B cell (primary cell): ENCODE measurements at regions not wholly inside any gene's neighbourhood (a gene's known extent, or its start where the extent isn't known, plus 50 kb on each side); places are given as distances from the start of the nearest gene placed in this dataset.
A peak's percentile ranks its signal among the peaks of the same experiment; 100 is the strongest.

ENCODE experiments used
- ATAC-seq: fragments of 200-7000 bp; cut with Tn5 transposase; one replicate; pipeline ENCODE4 v1.10.0; 2021; ENCODE audit warnings: low read depth, mild to moderate bottlenecking, moderate number of reproducible peaks, moderate library complexity
- CTCF ChIA-PET: fragments of 350-600 bp; sonication (Branson Sonifier 250); formaldehyde crosslinking; loops from one replicate; lab custom pipeline; 2021; ENCODE audit warnings: antibody characterized with exemption, inconsistent platforms; lab: Charles Lee
- POLR2A ChIA-PET: fragments of 350-600 bp; sonication (Branson Sonifier 250); formaldehyde crosslinking; loops from one replicate; lab custom pipeline; 2021; ENCODE audit warnings: antibody characterized with exemption; lab: Charles Lee
- DNase-seq: peaks from one replicate; pipeline ENCODE4 v3.0.0; 2013
- H2AFZ ChIP-seq: 2 replicates; pipeline ENCODE4 v1.6.1; 2012; ENCODE audit warnings: mild to moderate bottlenecking, low read depth, low read length; ENCODE audit not compliant: insufficient read depth, poor library complexity, severe bottlenecking
- H3K27ac ChIP-seq, 2 donors: 1 replicate in 1 of 2; 2 replicates in 1 of 2; pipeline ENCODE4 v1.5.1; 2012 to 2013; ENCODE audit warnings: low read length in 2 of 2, mild to moderate bottlenecking in 2 of 2, moderate library complexity in 1 of 2
- H3K27me3 ChIP-seq, 4 experiments: fragments of 200-600 bp in 1 of 4; sonication (generic) in 1 of 4; replicated peaks in 1 of 4; 1 replicate in 2 of 4; 2 replicates in 2 of 4; pipeline versions ENCODE4 v1.6.1 to v1.7.0; 2013 to 2016; ENCODE audit warnings: low read length in 3 of 4, mild to moderate bottlenecking in 2 of 4, mixed read lengths in 1 of 4, moderate library complexity in 1 of 4; ENCODE audit not compliant: insufficient read depth in 4 of 4, control insufficient read depth in 3 of 4; ENCODE audit errors: control extremely low read depth in 1 of 4
- H3K36me3 ChIP-seq, 2 experiments: replicated peaks in 1 of 2; 1 replicate in 1 of 2; 2 replicates in 1 of 2; pipeline versions ENCODE4 v1.6.1 to v1.7.1; 2013; ENCODE audit warnings: low read length in 1 of 2; ENCODE audit not compliant: insufficient read depth in 2 of 2, control insufficient read depth in 1 of 2; ENCODE audit errors: control extremely low read depth in 1 of 2, extremely low read depth in 1 of 2
- H3K4me1 ChIP-seq, 2 donors: fragments of 200-600 bp in 1 of 2; sonication (generic) in 1 of 2; 1 replicate in 1 of 2; 2 replicates in 1 of 2; pipeline versions ENCODE4 v1.5.1 to v1.6.1; 2013 to 2017; ENCODE audit warnings: low read length in 2 of 2; ENCODE audit not compliant: control insufficient read depth in 2 of 2, insufficient read depth in 2 of 2
- H3K4me2 ChIP-seq: replicated peaks from 2 replicates; pipeline ENCODE3; 2012; ENCODE audit warnings: mild to moderate bottlenecking, low read depth, low read length; ENCODE audit not compliant: poor library complexity, severe bottlenecking
- H3K4me3 ChIP-seq, 5 experiments: fragments of 200-600 bp in 1 of 5; sonication (generic) in 1 of 5; 1 replicate in 3 of 5; 2 replicates in 2 of 5; pipeline versions ENCODE4 v1.5.1 to v1.7.0; 2011 to 2016; ENCODE audit warnings: low read length in 4 of 5, mild to moderate bottlenecking in 4 of 5, low read depth in 2 of 5, control low read depth in 1 of 5, moderate library complexity in 1 of 5; ENCODE audit not compliant: insufficient read depth in 1 of 5; ENCODE audit errors: control extremely low read depth in 1 of 5, extremely low read depth in 1 of 5
- H3K79me2 ChIP-seq: fragments of 200-600 bp; sonication (generic); one replicate; pipeline ENCODE4 v1.6.0; 2016; ENCODE audit warnings: low read length; ENCODE audit not compliant: control insufficient read depth, insufficient read depth
- H3K9ac ChIP-seq: fragments of 200-600 bp; sonication (generic); 2 replicates; pipeline ENCODE4 v1.6.1; 2017; ENCODE audit warnings: mild to moderate bottlenecking, low read length, moderate library complexity
- H3K9me3 ChIP-seq, 3 donors: one replicate each; pipeline versions ENCODE4 v1.6.1 to v1.7.1; 2013; ENCODE audit warnings: low read length in 2 of 3; ENCODE audit not compliant: control insufficient read depth in 2 of 3, insufficient read depth in 1 of 3; ENCODE audit errors: control extremely low read depth in 1 of 3
- H4K20me1 ChIP-seq: 2 replicates; pipeline ENCODE4 v1.6.0; 2012; ENCODE audit warnings: mild to moderate bottlenecking, low read length; ENCODE audit not compliant: insufficient read depth, control insufficient read depth, poor library complexity, severe bottlenecking
- H3K27ac Mint-ChIP-seq: one replicate; pipeline ENCODE4 v1.8.0; 2021; ENCODE audit warnings: mixed read lengths
- H3K27me3 Mint-ChIP-seq: one replicate; pipeline ENCODE4 v1.8.0; 2021; ENCODE audit warnings: mixed read lengths
- H3K4me1 Mint-ChIP-seq: one replicate; pipeline ENCODE4 v1.8.0; 2021; ENCODE audit warnings: mixed read lengths
- H3K4me3 Mint-ChIP-seq: one replicate; pipeline ENCODE4 v1.8.0; 2021; ENCODE audit warnings: mixed read lengths
- H3K9me3 Mint-ChIP-seq: one replicate; pipeline ENCODE4 v1.8.0; 2022; ENCODE audit warnings: mixed read lengths; ENCODE audit not compliant: insufficient read depth
- CTCF ChIP-seq: fragments of 200-600 bp; IDR thresholded peaks from one replicate; pipeline ENCODE4 v1.8.0; 2022; ENCODE audit warnings: antibody characterized with exemption, mild to moderate bottlenecking
- EZH2 ChIP-seq: IDR thresholded peaks from 2 replicates; pipeline ENCODE4 v1.6.1; 2012; ENCODE audit warnings: borderline replicate concordance, low read depth, mild to moderate bottlenecking, moderate library complexity, low read length; ENCODE audit not compliant: insufficient read depth, poor library complexity, severe bottlenecking
- WGBS: methylation state at CpG from one replicate; pipeline ENCODE4 v1.1.5; 2013; ENCODE audit warnings: missing lambda C conversion rate; ENCODE audit not compliant: insufficient coverage; 5-methylcytosine and 5-hydroxymethylcytosine counted together
- intact Hi-C: fragments of 100-400 bp; cut with micrococcal nuclease; formaldehyde crosslinking; loops from one replicate; pipeline ENCODE4 v1.10.0; 2022

GRCh38 chr18:8537400-8537799, 71.8 kb upstream of the RAB12 start:
- 93% methylated on average over 14 of the region's 17 CpGs for WGBS
- Histone ChIP-seq H3K27me3 (no peaks in the 10 kb centered on the region), H3K36me3 (no peaks in the 10 kb centered on the region), H3K4me1 (no peaks in the 10 kb centered on the region), H4K20me1 (no peaks in the 10 kb centered on the region), H3K4me2 (no peak overlapping the region), H2AFZ (no peak overlapping the region), H3K4me3 (no peak overlapping the region), H3K9ac (no peak overlapping the region), H3K27ac (no peak overlapping the region), H3K79me2 (no peaks in the 10 kb centered on the region), H3K9me3 (peaks cover 0 to 3% (median 2%) of the 10 kb centered on the region in 3 donors)
- intact Hi-C loops = no loop called here
- ChIA-PET POLR2A (no interaction called here), CTCF (interaction anchor here (1.0 kb wide), 1 partner anchor 10 kb away, joined by 3 read pairs; no protein-coding TSS in a partner anchor)
- Mint-ChIP-seq H3K4me1 (no peaks in the 10 kb centered on the region), H3K27ac (no peak overlapping the region), H3K27me3 (peaks cover 4% of the 10 kb centered on the region), H3K9me3 (peaks cover 3% of the 10 kb centered on the region), H3K4me3 (no peak overlapping the region)
- TF ChIP-seq CTCF = no peak
- no peak for TF ChIP-seq EZH2
- no peak for DNase-seq
- no peak for ATAC-seq

- Histone ChIP-seq H2AFZ (no peak overlapping the region), H3K4me1 (no peaks in the 10 kb centered on the region), H3K4me3 (no peak overlapping the region), H3K27ac (no peak overlapping the region), H3K27me3 (no peaks in the 10 kb centered on the region), H4K20me1 (no peaks in the 10 kb centered on the region), H3K79me2 (no peaks in the 10 kb centered on the region), H3K4me2 (no peak overlapping the region), H3K9me3 (no peaks in the 10 kb centered on the region), H3K9ac (no peak overlapping the region), H3K36me3 (no peaks in the 10 kb centered on the region)
- ChIA-PET POLR2A (no interaction called here), CTCF (no interaction called here)
- Mint-ChIP-seq H3K4me1 (no peaks in the 10 kb centered on the region), H3K4me3 (no peak overlapping the region), H3K27ac (no peak overlapping the region), H3K9me3 (no peaks in the 10 kb centered on the region), H3K27me3 (peaks cover 2% of the 10 kb centered on the region)
- TF ChIP-seq CTCF (no peak), EZH2 (no peak)
- intact Hi-C loops = no loop called here
- DNase-seq (peak; percentile 10), ATAC-seq (peak; percentile 64)
- WGBS = no CpG with 5 or more reads among the region's 2 CpGs
These were observed 70.3 kb upstream of the RAB12 start for GRCh38 chr18:8538935-8539334.
